GM18499 (cell line): ENCODE measurements at regions not wholly inside any gene's neighbourhood (a gene's known extent, or its start where the extent isn't known, plus 50 kb on each side); places are given as distances from the start of the nearest gene placed in this dataset.

ENCODE experiments used
- ATAC-seq: cut with Tn5 transposase; IDR thresholded peaks from one replicate; pipeline ENCODE4 v1.9.1; 2021; ENCODE audit warnings: moderate number of reproducible peaks; ENCODE audit not compliant: insufficient read depth, unreplicated experiment

- no peak for ATAC-seq
These were observed 708.2 kb downstream of the UQCRFS1 start for GRCh38 chr19:28504727-28505126.

DNA sequence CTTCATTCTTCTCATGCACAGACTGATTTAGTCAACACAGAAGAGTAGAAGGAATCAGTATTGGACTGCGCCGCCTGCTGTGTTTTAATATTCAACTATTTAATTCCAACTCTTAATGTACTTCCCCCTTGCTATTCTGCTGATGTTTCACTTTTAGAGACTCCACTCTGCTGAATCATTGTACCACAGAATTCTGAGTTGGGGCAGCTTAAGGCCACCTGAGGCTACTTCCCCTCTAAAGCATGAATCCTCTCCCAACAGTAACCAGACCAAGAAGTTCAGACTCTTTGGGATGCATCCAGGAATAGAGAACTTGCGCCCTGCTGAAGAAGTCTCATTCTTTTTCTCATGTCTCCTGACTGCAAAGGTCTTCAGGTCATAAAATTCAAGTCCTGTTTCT is 708.8 kb downstream of the UQCRFS1 start:
- ATAC-seq, result no peak

GRCh38 chr19:28502879-28503734 is 709.8 kb downstream of the UQCRFS1 start:
- ATAC-seq, result no peak

DNA sequence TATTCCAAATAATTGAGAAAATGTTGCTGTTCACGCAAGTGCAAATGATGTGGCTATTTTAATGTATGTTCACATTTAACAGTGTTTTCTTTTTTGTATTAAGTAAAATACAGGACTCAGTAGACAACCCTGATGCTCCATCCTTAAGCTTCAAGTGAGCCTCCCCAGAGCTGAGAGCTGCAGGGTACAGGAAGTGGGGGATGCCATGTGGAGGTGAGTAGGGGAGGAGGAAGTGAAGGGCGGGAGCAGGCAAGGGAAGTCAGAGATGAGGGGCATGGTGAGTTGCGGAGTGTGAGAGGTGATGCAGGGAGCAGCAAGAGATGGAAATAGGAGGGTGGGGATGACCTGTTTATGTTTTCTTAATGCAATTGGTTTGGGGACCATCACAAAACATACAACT is 711.0 kb downstream of the UQCRFS1 start:
- no peak for ATAC-seq

DNA sequence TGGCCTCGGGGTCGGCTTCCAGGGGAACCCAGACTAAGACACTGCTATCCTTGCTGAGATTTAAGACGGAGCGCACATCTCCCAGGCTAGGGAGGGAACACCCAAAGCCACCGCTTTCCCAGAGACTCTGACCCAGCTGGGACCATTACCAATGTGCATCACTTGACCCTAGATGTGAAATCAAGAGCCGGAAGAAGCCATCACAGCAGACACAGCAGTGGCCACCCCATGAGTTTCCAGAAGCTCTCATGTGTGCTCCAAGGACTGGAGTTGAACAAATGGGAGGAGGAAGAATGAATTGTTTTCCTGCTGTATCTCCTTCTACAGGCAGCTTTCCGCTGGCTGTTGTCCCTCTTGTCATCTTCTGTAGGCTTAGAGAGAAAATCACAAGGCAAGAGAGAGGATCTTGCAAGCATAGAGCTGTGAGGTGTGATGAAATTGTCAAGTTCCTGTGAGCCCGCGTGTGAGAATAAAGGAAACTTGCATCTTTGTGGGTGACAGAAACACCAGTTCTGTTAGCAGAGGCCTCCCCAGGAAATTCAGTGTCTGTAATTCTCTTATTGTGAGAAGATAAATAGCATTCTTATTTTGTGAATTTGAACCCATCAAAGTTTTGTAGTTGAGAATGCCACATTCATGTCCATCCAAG is 711.8 kb downstream of the UQCRFS1 start:
- ATAC-seq, result no peak

DNA sequence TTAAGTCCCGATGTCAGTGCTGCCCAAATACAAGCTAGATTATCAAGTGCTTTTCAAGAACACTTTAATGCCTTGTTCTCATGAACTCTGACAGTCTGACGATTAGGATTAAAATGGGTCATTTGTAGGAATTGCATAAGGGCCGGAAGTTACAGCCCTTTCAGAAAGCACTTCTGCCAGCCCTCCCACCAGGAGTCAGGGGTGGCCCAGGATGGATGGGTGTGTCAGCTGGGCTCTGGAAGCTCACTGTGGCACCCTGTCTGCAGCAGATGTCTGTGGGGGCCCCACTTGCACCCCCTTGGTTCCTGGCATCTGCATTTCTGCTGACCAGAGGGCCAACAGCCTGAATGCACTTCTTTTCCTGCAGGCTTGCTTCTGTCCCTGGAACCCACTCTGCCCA is 712.7 kb downstream of the UQCRFS1 start:
- ATAC-seq, result no peak

- no peak for ATAC-seq
These were observed 714.5 kb downstream of the UQCRFS1 start for GRCh38 chr19:28498404-28498976.

DNA sequence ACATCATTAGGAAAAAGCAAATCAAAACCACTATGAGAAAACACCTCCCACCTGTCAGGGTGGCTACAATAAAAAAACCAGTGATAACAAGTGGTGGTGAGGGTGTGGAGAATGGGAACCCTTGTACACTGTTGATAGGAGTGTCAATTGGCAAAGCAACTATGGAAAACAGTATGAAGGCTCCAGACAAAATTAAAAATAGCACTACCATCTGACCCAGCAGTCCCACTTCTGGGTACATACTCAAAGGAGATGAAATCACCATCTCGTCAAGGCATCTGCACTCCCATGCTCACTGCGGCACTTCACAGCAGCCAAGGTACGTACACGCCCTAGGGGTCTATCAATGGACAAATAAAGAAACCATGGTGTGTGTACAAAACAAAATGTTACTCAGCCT is 715.1 kb downstream of the UQCRFS1 start:
- ATAC-seq, result no peak

DNA sequence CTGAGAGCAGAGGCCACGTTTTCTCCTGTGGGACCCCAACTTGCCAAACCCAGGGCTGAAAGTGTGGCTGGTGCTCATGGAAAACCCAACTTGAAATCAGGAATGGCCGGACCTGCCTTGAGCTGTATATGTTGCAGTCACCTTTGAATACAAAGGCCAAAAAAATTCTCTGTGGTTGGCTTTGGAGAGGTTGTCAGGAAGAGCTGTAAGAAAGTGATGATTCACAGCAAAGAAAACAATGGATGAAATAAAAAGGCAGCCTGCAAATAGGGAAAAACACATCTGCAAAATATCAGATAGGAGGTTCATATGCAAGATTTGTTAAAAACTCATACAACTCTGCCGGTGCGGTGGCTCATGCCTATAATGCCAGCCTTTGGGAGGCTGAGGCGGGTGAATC is 715.8 kb downstream of the UQCRFS1 start:
- ATAC-seq, result no peak

DNA sequence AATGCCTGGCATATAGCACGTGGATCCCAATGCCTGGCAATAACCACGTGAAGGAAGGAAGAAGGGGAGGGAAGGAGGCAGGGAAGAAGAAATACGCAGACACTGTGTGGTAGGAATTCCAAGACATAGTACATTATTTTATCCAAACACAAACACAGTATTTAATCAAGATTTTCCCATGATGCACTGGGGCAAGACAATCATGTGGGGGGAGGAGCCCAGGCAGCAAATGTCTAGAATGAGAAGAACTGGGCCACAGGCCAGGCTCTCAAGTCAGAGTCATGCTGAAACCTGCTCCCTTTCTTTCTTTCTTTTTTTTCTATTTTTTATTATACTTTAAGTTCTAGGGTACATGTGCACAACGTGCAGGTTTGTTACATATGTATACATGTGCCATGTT is 717.9 kb downstream of the UQCRFS1 start:
- no peak for ATAC-seq

GRCh38 chr19:28494461-28494860 is 718.5 kb downstream of the UQCRFS1 start:
- ATAC-seq, result no peak

GRCh38 chr19:28493884-28494283 is 719.1 kb downstream of the UQCRFS1 start:
- ATAC-seq, result no peak

GRCh38 chr19:28492621-28493020 is 720.3 kb downstream of the UQCRFS1 start:
- ATAC-seq, result no peak

- ATAC-seq, result no peak
These were observed 720.8 kb downstream of the UQCRFS1 start for GRCh38 chr19:28492201-28492600.

DNA sequence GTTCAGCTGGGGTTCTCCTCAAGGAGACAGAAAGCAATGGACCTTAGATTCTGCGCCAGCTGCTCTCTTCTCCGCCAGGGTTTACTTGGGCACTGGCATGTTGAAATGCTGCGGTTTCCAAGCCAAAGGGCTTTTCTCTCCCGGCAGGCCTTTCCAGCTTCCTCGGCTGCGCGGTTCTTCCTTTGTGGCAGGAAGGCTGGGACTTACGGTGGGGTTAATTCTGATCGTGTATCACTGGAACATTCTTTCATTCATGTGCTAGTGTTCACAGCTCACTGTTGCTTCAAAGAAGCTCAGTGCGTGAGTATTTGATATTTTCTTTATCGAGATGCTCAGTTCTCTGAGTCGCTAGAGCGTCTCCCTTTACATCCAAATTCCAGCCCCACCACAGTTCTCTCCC is 723.2 kb downstream of the UQCRFS1 start:
- ATAC-seq, result no peak

- no peak for ATAC-seq
These were observed 723.8 kb downstream of the UQCRFS1 start for GRCh38 chr19:28489126-28489660.

DNA sequence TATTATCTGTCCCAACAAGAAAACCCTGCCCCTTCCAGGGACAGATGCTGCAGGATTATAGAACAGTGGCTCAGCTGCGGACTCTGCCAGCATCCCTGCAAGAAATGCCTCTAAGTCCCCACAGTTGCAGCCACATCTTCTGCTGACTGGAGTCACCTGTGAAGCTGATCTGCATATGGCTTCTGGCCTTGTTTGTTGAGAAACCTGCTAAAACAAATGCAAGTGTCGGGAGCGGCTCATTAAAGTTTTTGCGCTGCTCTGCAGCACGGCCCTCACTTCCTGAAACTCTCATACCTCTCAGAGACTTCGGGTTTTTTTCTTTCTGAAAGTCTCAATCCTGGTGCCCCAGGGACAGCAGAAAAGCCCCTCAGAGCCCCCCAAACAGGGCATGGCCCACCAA is 725.0 kb downstream of the UQCRFS1 start:
- ATAC-seq, result no peak

DNA sequence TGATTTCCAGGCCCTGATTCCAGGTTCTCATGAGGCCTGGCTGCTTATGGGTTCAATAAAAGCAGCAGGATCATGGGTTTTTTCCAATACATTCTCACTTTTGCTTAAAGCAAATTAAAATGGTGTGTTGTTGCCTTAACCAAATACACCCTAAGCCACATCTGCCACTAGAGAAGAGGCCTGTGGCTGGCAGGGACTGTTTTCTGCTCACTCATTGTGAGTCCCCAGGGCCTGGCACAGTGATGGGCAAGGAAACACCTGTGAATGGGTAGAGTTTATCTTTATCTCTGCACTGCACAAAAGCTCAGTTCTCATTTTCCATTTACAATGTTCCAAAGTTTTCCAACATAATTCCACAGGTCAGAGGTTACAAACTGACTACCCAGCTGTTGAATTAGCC is 726.0 kb downstream of the UQCRFS1 start:
- ATAC-seq, result no peak

GRCh38 chr19:28486473-28486872 is 726.5 kb downstream of the UQCRFS1 start:
- ATAC-seq, result no peak

GRCh38 chr19:28485292-28485691 is 727.7 kb downstream of the UQCRFS1 start:
- ATAC-seq, result no peak

GRCh38 chr19:28483197-28483596 is 729.8 kb downstream of the UQCRFS1 start:
- ATAC-seq, result no peak
